ENCODE measurements at regions not wholly inside any gene's neighbourhood (a gene's known extent, or its start where the extent isn't known, plus 50 kb on each side); places are given as distances from the start of the nearest gene placed in this dataset.
"Not testable (repeated sequence)": the region's sequence is repeated elsewhere in the genome, so short reads cannot be mapped to it uniquely, and the experiment has no call there.

- peak; percentile 87 for FAIRE-seq
- peak; percentile 5 for DNase-seq (ENCODE audit: insufficient read length, low spot score)
- no peak for TF ChIP-seq POLR2A (IDR thresholded peaks at IDR 0.05; ENCODE audit: low read depth, low read length)
Observed at GRCh38 chr21:14321042-14321441, 61.9 kb downstream of the HSPA13 start.

GRCh38 chr21:14319805-14320204 is 63.1 kb downstream of the HSPA13 start:
- DNase-seq (ENCODE audit: insufficient read length, low spot score) (no peak), FAIRE-seq (no peak)
- no peak for TF ChIP-seq POLR2A (IDR thresholded peaks at IDR 0.05; ENCODE audit: low read depth, low read length)

- no peak for DNase-seq (ENCODE audit: insufficient read length, low spot score)
- TF ChIP-seq POLR2A (IDR thresholded peaks at IDR 0.05; ENCODE audit: low read depth, low read length) = no peak
- no peak for FAIRE-seq
Observed at GRCh38 chr21:14318578-14318977, 64.4 kb downstream of the HSPA13 start.

GRCh38 chr21:14317507-14317906 is 65.4 kb downstream of the HSPA13 start:
- TF ChIP-seq POLR2A (IDR thresholded peaks at IDR 0.05; ENCODE audit: low read depth, low read length) = no peak
- DNase-seq (ENCODE audit: insufficient read length, low spot score) = no peak
- FAIRE-seq = no peak

GRCh38 chr21:14313300-14313699 is 69.6 kb downstream of the HSPA13 start:
- DNase-seq (ENCODE audit: insufficient read length, low spot score) (no peak), FAIRE-seq (no peak)

GRCh38 chr21:14312871-14313270 is 70.1 kb downstream of the HSPA13 start:
- no peak for FAIRE-seq

More at GRCh38 chr21:14313300-14313699, 69.6 kb downstream of the HSPA13 start:
- no peak for TF ChIP-seq POLR2A (IDR thresholded peaks at IDR 0.05; ENCODE audit: low read depth, low read length)

GRCh38 chr21:14308234-14308633 is 74.7 kb downstream of the HSPA13 start:
- FAIRE-seq (no peak), DNase-seq (ENCODE audit: insufficient read length, low spot score) (no peak)
- no peak for TF ChIP-seq POLR2A (IDR thresholded peaks at IDR 0.05; ENCODE audit: low read depth, low read length)

More at GRCh38 chr21:14312871-14313270, 70.1 kb downstream of the HSPA13 start:
- DNase-seq (ENCODE audit: insufficient read length, low spot score) = no peak
- TF ChIP-seq POLR2A (IDR thresholded peaks at IDR 0.05; ENCODE audit: low read depth, low read length) = no peak

- DNase-seq (ENCODE audit: insufficient read length, low spot score) = no peak
- no peak for FAIRE-seq
- TF ChIP-seq POLR2A (IDR thresholded peaks at IDR 0.05; ENCODE audit: low read depth, low read length) = no peak
Observed at GRCh38 chr21:14306126-14306907, 76.6 kb downstream of the HSPA13 start.

GRCh38 chr21:14303731-14304488 is 79.0 kb downstream of the HSPA13 start:
- DNase-seq (ENCODE audit: insufficient read length, low spot score) (no peak), FAIRE-seq (no peak)

GRCh38 chr21:14300074-14300473 is 82.9 kb downstream of the HSPA13 start:
- no peak for TF ChIP-seq POLR2A (IDR thresholded peaks at IDR 0.05; ENCODE audit: low read depth, low read length)
- FAIRE-seq = no peak
- no peak for DNase-seq (ENCODE audit: insufficient read length, low spot score)

More at GRCh38 chr21:14303731-14304488, 79.0 kb downstream of the HSPA13 start:
- no peak for TF ChIP-seq POLR2A (IDR thresholded peaks at IDR 0.05; ENCODE audit: low read depth, low read length)

- no peak for TF ChIP-seq POLR2A (IDR thresholded peaks at IDR 0.05; ENCODE audit: low read depth, low read length)
- no peak for DNase-seq (ENCODE audit: insufficient read length, low spot score)
- FAIRE-seq = no peak
Observed at GRCh38 chr21:14290576-14290975, 74.6 kb downstream of the RBM11 start.

- no peak for TF ChIP-seq POLR2A (IDR thresholded peaks at IDR 0.05; ENCODE audit: low read depth, low read length)
- DNase-seq (ENCODE audit: insufficient read length, low spot score) = no peak
- FAIRE-seq = no peak
Observed at GRCh38 chr21:14288922-14289321, 73.0 kb downstream of the RBM11 start.

- DNase-seq (ENCODE audit: insufficient read length, low spot score) (no peak), FAIRE-seq (no peak)
- no peak for TF ChIP-seq POLR2A (IDR thresholded peaks at IDR 0.05; ENCODE audit: low read depth, low read length)
Observed at GRCh38 chr21:14285147-14285761, 69.3 kb downstream of the RBM11 start.

GRCh38 chr21:14284481-14284880 is 68.5 kb downstream of the RBM11 start:
- FAIRE-seq (no peak), DNase-seq (ENCODE audit: insufficient read length, low spot score) (no peak)
- no peak for TF ChIP-seq POLR2A (IDR thresholded peaks at IDR 0.05; ENCODE audit: low read depth, low read length)

- FAIRE-seq; DNase-seq (ENCODE audit: insufficient read length, low spot score): not testable (repeated sequence)
Observed at GRCh38 chr21:14281188-14281900, 65.4 kb downstream of the RBM11 start.
